Tibial nerve (tissue), 1 donor: ENCODE measurements at regions not wholly inside any gene's neighbourhood (a gene's known extent, or its start where the extent isn't known, plus 50 kb on each side); places are given as distances from the start of the nearest gene placed in this dataset. TPM values are rescaled to one million over a fixed set of nuclear protein-coding genes. Genes with fewer than 3 reads are reported as not detected.

Source experiments
- small RNA-seq: library from RNA; depleted of rRNA; stranded (forward); fragments of <200 nt; gene quantifications from one replicate; pipeline ENCODE3, GENCODE V24; 2016

Small RNA genes lying in the stretch of these regions (small RNA-seq; reads per million reads assigned to genes)
- gene RNU6-152P: not detected
